ENCODE measurements at regions not wholly inside any gene's neighbourhood (a gene's known extent, or its start where the extent isn't known, plus 50 kb on each side); places are given as distances from the start of the nearest gene placed in this dataset.
"Not testable (repeated sequence)": the region's sequence is repeated elsewhere in the genome, so short reads cannot be mapped to it uniquely, and the experiment has no call there.

DNA sequence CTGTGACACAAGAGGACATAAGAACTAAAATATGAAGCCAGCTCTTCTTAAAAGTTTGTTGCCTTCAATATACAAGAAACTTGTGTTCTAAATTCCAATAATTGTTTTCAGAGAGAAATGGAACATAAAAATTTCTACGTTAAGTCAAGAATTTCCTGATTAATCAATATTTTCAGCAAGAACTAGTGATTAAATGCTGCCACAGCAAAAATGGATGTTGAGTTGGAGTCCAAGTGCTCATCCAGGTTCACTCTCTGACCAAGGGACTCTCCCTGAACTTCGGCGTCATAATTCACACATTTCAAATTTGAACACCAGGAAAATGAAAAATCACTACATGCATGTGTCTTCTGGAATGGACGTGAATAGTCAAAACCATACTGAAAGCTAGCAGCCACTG, 1263.6 kb upstream of the GOT2 start:
- peaks cover 23% of the 10 kb centered on the region for H3K9me3 Mint-ChIP-seq (ENCODE audit: low read depth)
- CTCF ChIA-PET, result no interaction called here
- no peaks in the 10 kb centered on the region for H3K27me3 Mint-ChIP-seq
- DNase-seq (no peak), ATAC-seq (no peak)
- H3K36me3 Mint-ChIP-seq, result no peaks in the 10 kb centered on the region
- H3K27ac Mint-ChIP-seq, result no peak overlapping the region
- no peaks in the 10 kb centered on the region for H3K4me1 Mint-ChIP-seq
- no peak overlapping the region for H3K4me3 Mint-ChIP-seq

DNA sequence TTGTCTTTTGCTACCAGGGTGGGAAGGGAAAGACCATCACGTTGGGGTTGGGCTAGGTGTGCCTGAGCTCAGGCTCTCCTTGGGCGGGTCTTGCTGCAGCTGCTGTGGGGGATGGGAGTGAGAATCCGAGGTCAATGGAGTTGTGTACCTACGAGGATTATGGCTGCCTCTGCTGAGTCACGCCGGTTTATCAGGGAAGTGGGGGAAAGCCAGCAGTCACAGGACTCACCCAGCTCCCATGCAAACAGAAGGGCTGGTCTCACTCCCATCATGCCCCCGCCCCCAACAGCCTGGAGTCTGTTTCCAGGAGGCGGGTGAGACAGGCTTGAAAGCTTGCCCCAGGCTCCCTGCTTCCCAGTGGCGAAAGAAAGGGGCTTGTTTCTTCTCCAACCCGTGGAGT, 1259.0 kb upstream of the GOT2 start:
- no peak overlapping the region for H3K4me3 Mint-ChIP-seq
- peaks cover 31% of the 10 kb centered on the region for H3K9me3 Mint-ChIP-seq (ENCODE audit: low read depth)
- CTCF ChIA-PET, result no interaction called here
- no peak for ATAC-seq
- no peaks in the 10 kb centered on the region for H3K4me1 Mint-ChIP-seq
- no peak for DNase-seq
- no peak overlapping the region for H3K27ac Mint-ChIP-seq
- no peaks in the 10 kb centered on the region for H3K27me3 Mint-ChIP-seq
- H3K36me3 Mint-ChIP-seq, result no peaks in the 10 kb centered on the region

GRCh38 chr16:59991171-59991570, 1257.1 kb upstream of the GOT2 start:
- no peak overlapping the region for H3K4me3 Mint-ChIP-seq
- no peaks in the 10 kb centered on the region for H3K27me3 Mint-ChIP-seq
- DNase-seq (no peak), ATAC-seq (no peak)
- H3K27ac Mint-ChIP-seq, result no peak overlapping the region
- H3K36me3 Mint-ChIP-seq, result no peaks in the 10 kb centered on the region
- no peaks in the 10 kb centered on the region for H3K4me1 Mint-ChIP-seq
- CTCF ChIA-PET, result no interaction called here
- H3K9me3 Mint-ChIP-seq (ENCODE audit: low read depth), result peaks cover 33% of the 10 kb centered on the region

GRCh38 chr16:59988591-59988990, 1254.5 kb upstream of the GOT2 start:
- H3K4me1 Mint-ChIP-seq, result no peaks in the 10 kb centered on the region
- no peaks in the 10 kb centered on the region for H3K27me3 Mint-ChIP-seq
- no peaks in the 10 kb centered on the region for H3K36me3 Mint-ChIP-seq
- ATAC-seq (no peak), DNase-seq (no peak)
- CTCF ChIA-PET, result no interaction called here
- no peak overlapping the region for H3K27ac Mint-ChIP-seq
- no peak overlapping the region for H3K4me3 Mint-ChIP-seq
- H3K9me3 Mint-ChIP-seq (ENCODE audit: low read depth), result peaks cover 27% of the 10 kb centered on the region

GRCh38 chr16:59975953-59976352, 1241.8 kb upstream of the GOT2 start:
- ATAC-seq (no peak), DNase-seq (no peak)
- Mint-ChIP-seq H3K36me3 (no peaks in the 10 kb centered on the region), H3K27ac (no peak overlapping the region), H3K4me3 (no peak overlapping the region), H3K9me3 (ENCODE audit: low read depth) (peaks cover 4% of the 10 kb centered on the region), H3K27me3 (no peaks in the 10 kb centered on the region), H3K4me1 (no peaks in the 10 kb centered on the region)
- CTCF ChIA-PET, result no interaction called here

DNA sequence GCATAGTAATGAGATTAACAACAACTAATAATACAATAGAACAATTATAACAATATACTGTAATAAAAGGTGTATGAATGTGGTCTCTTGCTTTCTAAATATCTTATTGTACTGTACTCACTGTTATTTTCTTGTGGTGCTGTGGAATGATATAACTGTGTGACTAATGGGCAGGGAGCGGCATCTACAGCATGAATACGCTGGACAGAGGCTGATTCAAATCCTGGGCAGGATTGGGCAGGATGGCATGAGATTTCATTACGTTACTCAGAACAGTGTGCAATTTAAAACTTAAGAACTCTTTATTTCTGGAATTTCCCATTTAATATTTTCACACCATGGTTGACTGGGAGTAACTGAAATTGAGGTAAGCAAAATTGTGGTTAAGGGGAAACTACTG, 1239.8 kb upstream of the GOT2 start:
- no peaks in the 10 kb centered on the region for H3K4me1 Mint-ChIP-seq
- ATAC-seq, result no peak
- no peak overlapping the region for H3K4me3 Mint-ChIP-seq
- H3K27ac Mint-ChIP-seq, result no peak overlapping the region
- CTCF ChIA-PET, result no interaction called here
- H3K9me3 Mint-ChIP-seq (ENCODE audit: low read depth), result peaks cover 13% of the 10 kb centered on the region
- no peaks in the 10 kb centered on the region for H3K36me3 Mint-ChIP-seq
- no peak for DNase-seq
- no peaks in the 10 kb centered on the region for H3K27me3 Mint-ChIP-seq

GRCh38 chr16:59971264-59971663, 1237.1 kb upstream of the GOT2 start:
- DNase-seq, result no peak
- Mint-ChIP-seq H3K27ac (no peak overlapping the region), H3K4me1 (no peaks in the 10 kb centered on the region), H3K27me3 (no peaks in the 10 kb centered on the region), H3K9me3 (ENCODE audit: low read depth) (peaks cover 18% of the 10 kb centered on the region), H3K4me3 (no peak overlapping the region), H3K36me3 (no peaks in the 10 kb centered on the region)
- no peak for ATAC-seq
- CTCF ChIA-PET, result no interaction called here

GRCh38 chr16:59964232-59964924, 1230.3 kb upstream of the GOT2 start:
- ATAC-seq, result no peak
- Mint-ChIP-seq H3K27me3 (no peaks in the 10 kb centered on the region), H3K27ac (no peak overlapping the region), H3K9me3 (ENCODE audit: low read depth) (peaks cover 10% of the 10 kb centered on the region), H3K4me3 (no peak overlapping the region), H3K36me3 (no peaks in the 10 kb centered on the region), H3K4me1 (no peaks in the 10 kb centered on the region)
- CTCF ChIA-PET, result no interaction called here
- no peak for DNase-seq

- Mint-ChIP-seq H3K27me3 (no peaks in the 10 kb centered on the region), H3K9me3 (ENCODE audit: low read depth) (peaks cover 10% of the 10 kb centered on the region), H3K4me3 (no peak overlapping the region), H3K36me3 (no peaks in the 10 kb centered on the region), H3K27ac (no peak overlapping the region), H3K4me1 (no peaks in the 10 kb centered on the region)
- DNase-seq (no peak), ATAC-seq (no peak)
- CTCF ChIA-PET, result no interaction called here
Observed at GRCh38 chr16:59959311-59959710, 1225.2 kb upstream of the GOT2 start.

DNA sequence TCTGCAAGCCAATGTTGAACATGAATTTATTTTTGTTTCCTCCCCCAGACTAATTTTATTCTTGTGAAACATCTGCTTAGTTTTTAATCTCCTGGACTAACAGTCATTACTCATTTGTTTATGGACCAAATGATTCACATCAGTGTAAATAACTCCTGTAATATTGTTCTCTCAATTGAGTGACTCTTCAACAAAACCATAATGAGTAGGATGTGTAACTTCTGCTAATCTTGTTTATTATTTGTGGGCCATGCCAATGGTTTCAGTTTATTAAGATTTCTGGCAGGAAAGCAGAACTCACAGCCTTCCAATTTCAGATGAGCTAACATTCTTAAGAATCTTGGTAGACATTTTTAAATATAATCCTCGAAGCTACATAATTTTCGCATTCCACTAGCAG, 1216.3 kb upstream of the GOT2 start:
- CTCF ChIA-PET, result no interaction called here
- no peaks in the 10 kb centered on the region for H3K36me3 Mint-ChIP-seq
- DNase-seq, result no peak
- no peaks in the 10 kb centered on the region for H3K4me1 Mint-ChIP-seq
- peaks cover 16% of the 10 kb centered on the region for H3K9me3 Mint-ChIP-seq (ENCODE audit: low read depth)
- H3K27me3 Mint-ChIP-seq, result no peaks in the 10 kb centered on the region
- no peak for ATAC-seq
- no peak overlapping the region for H3K27ac Mint-ChIP-seq
- H3K4me3 Mint-ChIP-seq, result no peak overlapping the region

- CTCF ChIA-PET, H3K27me3 Mint-ChIP-seq, ATAC-seq, H3K4me3 Mint-ChIP-seq, H3K36me3 Mint-ChIP-seq, H3K27ac Mint-ChIP-seq, DNase-seq, H3K4me1 Mint-ChIP-seq: not testable (repeated sequence)
- peaks cover 13% of the 10 kb centered on the region for H3K9me3 Mint-ChIP-seq (ENCODE audit: low read depth)
Observed at GRCh38 chr16:59944041-59944440, 1209.9 kb upstream of the GOT2 start.

- ATAC-seq (no peak), DNase-seq (no peak)
- H3K27me3 Mint-ChIP-seq, result no peaks in the 10 kb centered on the region
- H3K4me1 Mint-ChIP-seq, result no peaks in the 10 kb centered on the region
- CTCF ChIA-PET, result no interaction called here
- H3K36me3 Mint-ChIP-seq, result no peaks in the 10 kb centered on the region
- H3K4me3 Mint-ChIP-seq, result no peak overlapping the region
- H3K9me3 Mint-ChIP-seq (ENCODE audit: low read depth), result peaks cover 9% of the 10 kb centered on the region
- H3K27ac Mint-ChIP-seq, result no peak overlapping the region
Observed at GRCh38 chr16:59941594-59941993, 1207.5 kb upstream of the GOT2 start.

GRCh38 chr16:59920054-59920453, 1185.9 kb upstream of the GOT2 start:
- H3K27me3 Mint-ChIP-seq, result no peaks in the 10 kb centered on the region
- CTCF ChIA-PET, result no interaction called here
- no peaks in the 10 kb centered on the region for H3K4me1 Mint-ChIP-seq
- DNase-seq (no peak), ATAC-seq (no peak)
- no peak overlapping the region for H3K27ac Mint-ChIP-seq
- H3K36me3 Mint-ChIP-seq, result no peaks in the 10 kb centered on the region
- H3K9me3 Mint-ChIP-seq (ENCODE audit: low read depth), result peaks cover 10% of the 10 kb centered on the region
- H3K4me3 Mint-ChIP-seq, result no peak overlapping the region

DNA sequence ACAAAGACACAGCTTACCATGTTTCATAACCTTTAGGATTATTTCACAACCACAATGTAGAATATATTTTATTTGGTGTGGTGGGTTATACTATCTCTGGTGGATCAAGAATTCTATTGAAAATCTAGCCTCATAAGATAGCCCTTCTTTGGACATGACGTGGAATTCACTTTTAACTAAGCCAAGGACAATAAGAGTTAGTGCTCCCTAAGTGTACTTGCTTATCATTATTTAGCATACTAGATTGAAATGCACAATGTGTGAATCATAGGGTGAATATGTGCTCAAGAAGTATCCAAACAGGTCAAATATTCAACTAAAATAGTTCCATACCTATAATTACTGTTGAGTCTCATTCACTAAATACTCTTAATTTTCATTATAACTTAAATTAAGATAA, 1179.5 kb upstream of the GOT2 start:
- Mint-ChIP-seq H3K4me3 (no peak overlapping the region), H3K4me1 (no peaks in the 10 kb centered on the region), H3K9me3 (ENCODE audit: low read depth) (peaks cover 19% of the 10 kb centered on the region), H3K27me3 (no peaks in the 10 kb centered on the region), H3K27ac (no peak overlapping the region), H3K36me3 (no peaks in the 10 kb centered on the region)
- no peak for ATAC-seq
- CTCF ChIA-PET, result no interaction called here
- no peak for DNase-seq

GRCh38 chr16:59909262-59909661, 1175.1 kb upstream of the GOT2 start:
- DNase-seq (no peak), ATAC-seq (no peak)
- CTCF ChIA-PET, result no interaction called here
- Mint-ChIP-seq H3K36me3 (no peaks in the 10 kb centered on the region), H3K27ac (no peak overlapping the region), H3K27me3 (no peaks in the 10 kb centered on the region), H3K9me3 (ENCODE audit: low read depth) (peaks cover 10% of the 10 kb centered on the region), H3K4me1 (no peaks in the 10 kb centered on the region), H3K4me3 (no peak overlapping the region)

All from activated CD8-positive, alpha-beta memory T cell treated with anti-CD3 and anti-CD28 coated beads, Interleukin-2, amount 10 ng/mL, durations not matched to agents 7 days and 5 days (primary cell).